RWPE2 (cell line): ENCODE measurements at regions not wholly inside any gene's neighbourhood (a gene's known extent, or its start where the extent isn't known, plus 50 kb on each side); places are given as distances from the start of the nearest gene placed in this dataset.

Experiments
- ATAC-seq: fragments of 200-7000 bp; cut with Tn5 transposase; 3 replicates; pipeline ENCODE4 v1.9.1; 2021; ENCODE audit warnings: low read depth
- DNase-seq: peaks from one replicate; pipeline ENCODE4 v3.0.0-alpha.2; 2020; ENCODE audit warnings: low spot score
- H3K27ac ChIP-seq: fragments of 450-650 bp; 2 replicates; pipeline ENCODE4 v1.5.1; 2017; ENCODE audit warnings: mild to moderate bottlenecking; ENCODE audit not compliant: poor library complexity, severe bottlenecking
- H3K27me3 ChIP-seq: fragments of 250-450 bp; sonication (Bioruptor Pico); 2 replicates; pipeline ENCODE4 v1.5.1; 2021; ENCODE audit warnings: mild to moderate bottlenecking, moderate library complexity; ENCODE audit not compliant: insufficient read depth, poor library complexity, severe bottlenecking
- H3K36me3 ChIP-seq: fragments of 250-450 bp; sonication (Bioruptor Pico); 2 replicates; pipeline ENCODE4 v1.5.1; 2020; ENCODE audit warnings: low read depth, mild to moderate bottlenecking, moderate library complexity
- H3K4me1 ChIP-seq: fragments of 250-450 bp; sonication (Bioruptor Pico); 2 replicates; pipeline ENCODE4 v1.5.1; 2021; ENCODE audit warnings: mild to moderate bottlenecking, moderate library complexity; ENCODE audit not compliant: insufficient read depth, poor library complexity, severe bottlenecking
- H3K4me3 ChIP-seq: fragments of 250-450 bp; sonication (Bioruptor Pico); 2 replicates; pipeline ENCODE4 v1.5.1; 2021; ENCODE audit warnings: mild to moderate bottlenecking, moderate library complexity; ENCODE audit not compliant: severe bottlenecking
- H3K9me3 ChIP-seq: fragments of 250-450 bp; sonication (Bioruptor Pico); 2 replicates; pipeline ENCODE4 v1.5.1; 2021; ENCODE audit warnings: mild to moderate bottlenecking, moderate library complexity; ENCODE audit not compliant: severe bottlenecking
- CTCF ChIP-seq: fragments of 450-650 bp; IDR thresholded peaks from one replicate; pipeline ENCODE4 v1.5.1; 2017; ENCODE audit warnings: mild to moderate bottlenecking, moderate library complexity; ENCODE audit not compliant: poor library complexity, severe bottlenecking

DNA sequence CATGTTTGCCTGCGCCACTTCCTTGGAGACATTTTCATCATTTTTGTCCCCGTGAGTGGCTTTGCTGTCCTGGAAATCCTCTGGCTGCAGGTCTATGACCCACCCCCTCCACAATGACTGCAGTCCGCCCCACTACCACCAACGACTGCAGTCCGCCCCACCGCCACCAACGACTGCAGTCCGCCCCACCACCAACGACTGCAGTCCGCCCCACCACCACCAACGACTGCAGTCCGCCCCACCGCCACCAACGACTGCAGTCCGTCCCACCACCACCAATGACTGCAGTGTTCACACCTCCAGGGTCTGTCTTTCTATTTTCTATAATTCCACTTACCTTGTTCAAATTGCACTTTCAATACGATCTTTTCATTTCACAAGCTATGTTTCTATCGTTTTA, 820.7 kb upstream of the SALL3 start:
- H3K4me3 ChIP-seq = no peak overlapping the region
- TF ChIP-seq CTCF = no peak

DNA sequence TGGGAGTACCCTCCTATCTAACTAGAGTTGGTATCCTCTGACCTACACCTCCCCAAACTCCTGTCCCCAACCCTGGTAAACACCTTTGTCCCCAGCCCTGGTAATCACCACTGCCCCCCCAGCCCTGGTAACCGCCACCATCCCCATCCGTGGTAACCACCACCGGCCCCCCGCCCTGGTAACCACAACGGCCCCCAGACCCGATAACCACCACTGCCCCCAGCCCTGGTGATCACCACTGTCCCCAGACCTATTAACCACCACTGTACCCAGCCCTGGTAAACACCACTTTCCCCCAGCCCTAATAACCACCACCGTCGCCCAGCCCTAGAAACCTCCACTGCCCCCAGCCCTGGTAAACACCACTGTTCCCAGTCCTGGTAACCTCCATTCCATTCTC, 820.2 kb upstream of the SALL3 start:
- Histone ChIP-seq H3K4me1 (no peaks in the 10 kb centered on the region), H3K4me3 (no peak overlapping the region), H3K27me3 (no peaks in the 10 kb centered on the region), H3K36me3 (no peaks in the 10 kb centered on the region), H3K27ac (no peak overlapping the region), H3K9me3 (no peaks in the 10 kb centered on the region)
- no peak for DNase-seq
- no peak for ATAC-seq
- no peak for TF ChIP-seq CTCF

More for the DNA sequence above, 820.7 kb upstream of the SALL3 start:
- Histone ChIP-seq H3K9me3 (no peaks in the 10 kb centered on the region), H3K27me3 (no peaks in the 10 kb centered on the region), H3K36me3 (no peaks in the 10 kb centered on the region), H3K27ac (no peak overlapping the region), H3K4me1 (no peaks in the 10 kb centered on the region)
- DNase-seq (no peak), ATAC-seq (no peak)

GRCh38 chr18:78160961-78161656, 818.5 kb upstream of the SALL3 start:
- H3K4me1 ChIP-seq = no peaks in the 10 kb centered on the region
- no peak overlapping the region for H3K4me3 ChIP-seq
- no peaks in the 10 kb centered on the region for H3K9me3 ChIP-seq
- no peak for TF ChIP-seq CTCF
- no peak overlapping the region for H3K27ac ChIP-seq
- H3K36me3 ChIP-seq = no peaks in the 10 kb centered on the region
- H3K27me3 ChIP-seq = no peaks in the 10 kb centered on the region
- ATAC-seq = no peak; the same call in 2 of the 3 replicates
- no peak for DNase-seq

DNA sequence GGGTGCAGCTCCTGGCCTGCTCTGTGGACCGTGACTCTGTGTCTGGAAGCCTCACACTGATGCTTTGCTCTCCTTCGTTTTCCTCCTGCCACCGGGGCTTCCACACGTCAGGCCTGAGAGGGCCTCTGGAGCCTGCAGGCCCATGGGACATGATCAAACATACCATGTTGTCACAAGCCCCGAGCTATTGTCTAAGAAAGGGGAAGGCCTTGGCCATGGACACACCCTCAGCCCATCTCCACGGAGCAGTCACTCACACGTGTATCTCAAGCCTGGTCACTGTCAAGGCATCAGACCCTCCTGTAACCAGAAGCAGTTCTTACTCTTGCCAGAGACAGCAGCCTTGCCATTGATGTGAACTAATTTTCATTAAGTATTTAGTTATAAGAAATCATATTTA, 814.1 kb upstream of the SALL3 start:
- Histone ChIP-seq H3K27me3 (no peaks in the 10 kb centered on the region), H3K4me3 (no peak overlapping the region), H3K27ac (no peak overlapping the region), H3K9me3 (no peaks in the 10 kb centered on the region), H3K36me3 (no peaks in the 10 kb centered on the region), H3K4me1 (no peaks in the 10 kb centered on the region)
- TF ChIP-seq CTCF = no peak
- DNase-seq = no peak
- no peak for ATAC-seq

- no peak for TF ChIP-seq CTCF
- no peak for DNase-seq
- Histone ChIP-seq H3K9me3 (no peaks in the 10 kb centered on the region), H3K4me1 (no peaks in the 10 kb centered on the region), H3K27me3 (no peaks in the 10 kb centered on the region), H3K27ac (no peak overlapping the region), H3K36me3 (no peaks in the 10 kb centered on the region), H3K4me3 (no peak overlapping the region)
- no peak for ATAC-seq
These were observed 811.1 kb upstream of the SALL3 start for GRCh38 chr18:78168526-78168925.
